ENCODE measurements at regions not wholly inside any gene's neighbourhood (a gene's known extent, or its start where the extent isn't known, plus 50 kb on each side); places are given as distances from the start of the nearest gene placed in this dataset.
"Not testable (repeated sequence)": the region's sequence is repeated elsewhere in the genome, so short reads cannot be mapped to it uniquely, and the experiment has no call there.

- WGBS (ENCODE audit: insufficient coverage), result 98% methylated on average over 4 of the region's 5 CpGs
- Histone ChIP-seq H3K4me1 (ENCODE audit: control insufficient read depth, insufficient read depth, low read length) (no peaks in the 10 kb centered on the region), H3K4me3 (ENCODE audit: low read length) (no peak overlapping the region), H3K36me3 (ENCODE audit: control insufficient read depth, insufficient read depth, low read length) (no peaks in the 10 kb centered on the region), H3K9me3 (ENCODE audit: control insufficient read depth, insufficient read depth, low read length) (no peaks in the 10 kb centered on the region), H3K27me3 (ENCODE audit: control insufficient read depth, insufficient read depth, low read length) (no peaks in the 10 kb centered on the region), H3K27ac (ENCODE audit: low read length) (no peak overlapping the region)
- Mint-ChIP-seq H3K36me3 (no peaks in the 10 kb centered on the region), H3K9me3 (no peaks in the 10 kb centered on the region), H3K4me1 (peaks cover 17 to 18% of the 10 kb centered on the region in 2 donors), H3K27me3 (ENCODE audit: low read depth in 2 of 2) (peaks cover 0 to 2% of the 10 kb centered on the region in 2 donors), H3K4me3 (no peak overlapping the region), H3K27ac (no peak overlapping the region)
- intact Hi-C loops (cut with micrococcal nuclease), result no loop called here
- DNase-seq (no peak), ATAC-seq (no peak)
- TF ChIP-seq CTCF (IDR thresholded peaks at IDR 0.05), result no peak
Measured at GRCh38 chr2:64814007-64814406, 160.3 kb upstream of the SERTAD2 start.

DNA sequence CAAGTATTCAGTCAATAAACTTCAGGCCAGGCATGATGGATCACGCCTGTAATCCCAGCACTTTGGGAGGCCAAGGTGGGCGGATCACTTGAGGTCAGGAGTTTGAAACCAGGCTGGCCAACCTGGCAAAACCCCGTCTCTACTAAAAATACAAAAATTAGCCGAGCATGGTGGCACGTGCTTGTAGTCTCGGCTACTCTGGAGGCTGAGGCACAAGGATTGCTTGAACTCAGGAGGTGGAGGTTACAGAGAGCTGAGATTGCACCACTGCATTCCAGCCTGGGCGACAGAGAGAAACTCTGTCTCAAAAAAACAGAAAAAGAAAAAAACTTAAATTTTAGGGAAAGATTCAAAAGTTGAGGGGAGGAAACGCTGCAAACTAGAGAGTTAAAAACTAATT, 162.8 kb upstream of the SERTAD2 start:
- not testable (repeated sequence) for H3K36me3 Mint-ChIP-seq; H3K9me3 Mint-ChIP-seq; ATAC-seq; H3K4me3 Mint-ChIP-seq; H3K27me3 ChIP-seq (ENCODE audit: control insufficient read depth, insufficient read depth, low read length); H3K27me3 Mint-ChIP-seq (ENCODE audit: low read depth in 2 of 2); DNase-seq; H3K4me3 ChIP-seq (ENCODE audit: low read length); H3K27ac ChIP-seq (ENCODE audit: low read length); H3K36me3 ChIP-seq (ENCODE audit: control insufficient read depth, insufficient read depth, low read length); H3K9me3 ChIP-seq (ENCODE audit: control insufficient read depth, insufficient read depth, low read length); H3K27ac Mint-ChIP-seq
- H3K4me1 ChIP-seq (ENCODE audit: control insufficient read depth, insufficient read depth, low read length), result peaks cover 13% of the 10 kb centered on the region
- peaks cover 31% of the 10 kb centered on the region in 2 donors for H3K4me1 Mint-ChIP-seq
- WGBS (ENCODE audit: insufficient coverage), result 92% methylated on average over 8 of the region's 8 CpGs
- intact Hi-C loops (cut with micrococcal nuclease), result loop anchor here (5.0 kb wide), 1 partner anchor 64 kb away; no protein-coding TSS in a partner anchor

DNA sequence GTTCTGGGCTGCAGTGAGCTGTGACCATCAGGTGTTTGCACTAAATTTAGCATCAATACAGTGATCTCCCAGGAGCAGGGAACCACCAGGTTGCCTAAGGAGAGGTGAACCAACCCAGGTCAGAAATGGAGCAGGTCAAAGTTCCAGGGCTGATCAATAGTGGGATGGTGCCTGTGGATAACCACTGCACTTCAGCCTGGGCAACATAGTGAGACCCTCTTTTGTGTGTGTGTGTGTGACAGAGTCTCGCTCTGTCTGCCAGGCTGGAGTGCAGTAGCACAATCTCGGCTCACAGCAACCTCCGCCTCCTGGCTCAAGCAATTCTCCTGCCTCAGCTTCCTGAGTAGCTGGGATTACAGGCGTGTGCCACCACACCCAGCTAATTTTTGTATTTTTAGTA, 163.7 kb upstream of the SERTAD2 start:
- WGBS (ENCODE audit: insufficient coverage), result 95% methylated on average over 4 of the region's 4 CpGs
- ATAC-seq (no peak), DNase-seq (no peak)
- intact Hi-C loops (cut with micrococcal nuclease), result loop anchor here (5.0 kb wide), 1 partner anchor 65 kb away; no protein-coding TSS in a partner anchor
- Mint-ChIP-seq H3K36me3 (no peaks in the 10 kb centered on the region), H3K9me3 (no peaks in the 10 kb centered on the region), H3K27me3 (ENCODE audit: low read depth in 2 of 2) (peaks cover 0 to 2% of the 10 kb centered on the region in 2 donors), H3K27ac (no peak overlapping the region), H3K4me1 (peaks cover 22% of the 10 kb centered on the region in 2 donors), H3K4me3 (no peak overlapping the region)
- TF ChIP-seq CTCF (IDR thresholded peaks at IDR 0.05), result no peak
- Histone ChIP-seq H3K4me1 (ENCODE audit: control insufficient read depth, insufficient read depth, low read length) (peaks cover 13% of the 10 kb centered on the region), H3K27ac (ENCODE audit: low read length) (no peak overlapping the region), H3K4me3 (ENCODE audit: low read length) (no peak overlapping the region), H3K27me3 (ENCODE audit: control insufficient read depth, insufficient read depth, low read length) (no peaks in the 10 kb centered on the region), H3K9me3 (ENCODE audit: control insufficient read depth, insufficient read depth, low read length) (no peaks in the 10 kb centered on the region), H3K36me3 (ENCODE audit: control insufficient read depth, insufficient read depth, low read length) (no peaks in the 10 kb centered on the region)

DNA sequence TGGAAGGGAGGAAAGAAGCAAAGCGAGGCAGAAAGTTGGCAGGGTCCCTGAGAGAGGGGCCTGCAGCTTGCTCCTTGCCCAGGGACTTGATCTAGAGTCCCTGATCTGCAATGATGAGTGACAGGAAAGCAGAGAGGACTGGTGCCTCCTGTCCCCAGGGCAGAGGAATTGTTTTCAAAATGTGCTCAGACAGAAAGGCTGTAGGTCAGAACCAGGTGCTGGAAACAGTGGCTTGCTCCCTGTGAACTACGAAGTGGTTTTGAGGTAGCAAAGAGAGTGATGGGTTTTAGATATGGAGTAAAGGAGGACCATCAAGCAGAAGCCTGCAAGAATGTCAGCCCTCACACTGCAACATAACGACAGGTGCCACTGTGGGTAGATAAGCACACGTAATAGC, 164.9 kb upstream of the SERTAD2 start:
- Histone ChIP-seq H3K27me3 (ENCODE audit: control insufficient read depth, insufficient read depth, low read length) (no peaks in the 10 kb centered on the region), H3K4me3 (ENCODE audit: low read length) (no peak overlapping the region), H3K9me3 (ENCODE audit: control insufficient read depth, insufficient read depth, low read length) (no peaks in the 10 kb centered on the region), H3K4me1 (ENCODE audit: control insufficient read depth, insufficient read depth, low read length) (peaks cover 13% of the 10 kb centered on the region), H3K36me3 (ENCODE audit: control insufficient read depth, insufficient read depth, low read length) (no peaks in the 10 kb centered on the region), H3K27ac (ENCODE audit: low read length) (no peak overlapping the region)
- Mint-ChIP-seq H3K4me1 (peaks cover 19 to 21% of the 10 kb centered on the region in 2 donors), H3K27me3 (ENCODE audit: low read depth in 2 of 2) (peaks cover 0 to 2% of the 10 kb centered on the region in 2 donors), H3K4me3 (no peak overlapping the region), H3K27ac (peak overlapping the region; percentile 88 to 91), H3K36me3 (no peaks in the 10 kb centered on the region), H3K9me3 (no peaks in the 10 kb centered on the region)
- ATAC-seq, result no peak
- WGBS (ENCODE audit: insufficient coverage), result 47% methylated on average over 4 of the region's 4 CpGs
- no peak for TF ChIP-seq CTCF (IDR thresholded peaks at IDR 0.05)
- peak in 1 of 2 donors; percentile 15 for DNase-seq
- intact Hi-C loops (cut with micrococcal nuclease), result loop anchor here (5.0 kb wide), 1 partner anchor 66 kb away; no protein-coding TSS in a partner anchor

Data from natural killer cell (primary cell).